ENCODE measurements at regions not wholly inside any gene's neighbourhood (a gene's known extent, or its start where the extent isn't known, plus 50 kb on each side); places are given as distances from the start of the nearest gene placed in this dataset.

DNA sequence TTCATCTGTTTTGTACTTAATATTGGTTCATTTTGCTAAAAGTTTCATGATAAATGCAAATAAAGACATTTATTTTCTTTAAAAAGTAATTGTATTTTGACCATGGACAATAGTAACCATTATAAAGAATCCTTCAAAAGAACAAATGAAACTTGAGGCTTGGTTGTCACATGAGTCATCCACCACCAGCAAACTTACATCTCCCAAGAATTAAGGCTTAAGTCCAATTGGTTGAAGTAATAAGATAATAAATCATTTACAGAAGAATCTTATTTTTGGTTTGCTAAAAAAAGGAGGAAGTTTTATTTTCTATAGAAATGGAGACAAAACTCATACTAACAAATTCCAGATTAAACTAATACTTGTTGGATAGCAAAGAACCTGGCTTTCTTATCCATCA, 84.8 kb upstream of the KITLG start:
- DNase-seq, result no peak

DNA sequence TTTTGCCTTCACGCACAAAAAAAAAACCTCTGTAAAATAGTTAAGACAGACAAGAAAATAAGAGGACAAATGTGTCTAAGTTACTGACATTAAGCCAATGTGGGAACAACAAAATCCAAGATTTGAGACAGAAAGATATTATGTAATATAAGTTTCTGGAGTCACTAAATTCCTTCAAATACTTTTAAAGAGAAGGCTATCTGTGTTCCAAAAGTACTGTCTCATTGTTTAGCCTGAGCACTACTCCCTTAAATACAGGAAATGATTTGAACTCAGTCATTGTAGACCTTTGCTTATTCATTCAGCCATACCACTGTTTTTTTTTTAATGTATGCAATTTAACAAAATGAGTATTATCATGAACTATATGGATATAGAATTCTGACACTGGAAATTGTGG, 82.7 kb upstream of the KITLG start:
- DNase-seq, result no peak

DNA sequence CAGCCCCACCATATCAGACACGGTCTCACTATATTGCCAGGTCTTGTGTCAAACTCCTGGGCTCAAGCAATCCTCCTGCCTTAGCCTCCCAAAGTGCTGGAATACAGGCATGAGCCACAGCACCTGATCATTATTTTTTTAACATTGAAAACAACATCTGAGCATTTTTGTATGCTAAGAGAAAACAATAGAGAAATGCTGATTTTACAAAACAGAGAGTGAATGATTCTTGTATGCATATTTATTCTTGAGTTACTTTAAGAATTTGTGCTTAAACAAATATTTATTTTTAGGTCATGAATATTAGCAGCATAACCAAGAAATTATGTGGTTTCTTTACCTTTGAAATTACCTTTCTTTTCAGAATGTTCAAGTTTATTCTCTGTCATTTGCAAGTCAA, 81.8 kb upstream of the KITLG start:
- no peak for DNase-seq

DNA sequence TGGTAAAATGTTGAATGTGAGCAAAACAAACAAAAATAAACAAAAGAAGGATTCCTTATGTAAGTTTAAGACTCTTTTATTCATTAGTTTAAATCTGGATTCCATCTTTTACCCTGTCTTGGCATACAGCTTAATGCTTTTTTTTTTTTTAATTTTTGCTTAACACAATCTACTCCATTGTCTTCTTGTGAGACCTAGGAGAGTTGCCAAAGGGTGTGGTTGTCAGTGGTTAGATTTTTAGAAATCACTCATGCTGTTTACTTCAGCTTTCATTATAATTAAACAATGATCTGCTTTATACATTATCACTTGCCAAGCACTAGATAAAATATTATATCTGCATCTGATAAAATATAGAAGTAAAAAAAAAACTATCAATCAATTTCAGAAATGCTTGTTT, 77.7 kb upstream of the KITLG start:
- DNase-seq, result no peak

DNA sequence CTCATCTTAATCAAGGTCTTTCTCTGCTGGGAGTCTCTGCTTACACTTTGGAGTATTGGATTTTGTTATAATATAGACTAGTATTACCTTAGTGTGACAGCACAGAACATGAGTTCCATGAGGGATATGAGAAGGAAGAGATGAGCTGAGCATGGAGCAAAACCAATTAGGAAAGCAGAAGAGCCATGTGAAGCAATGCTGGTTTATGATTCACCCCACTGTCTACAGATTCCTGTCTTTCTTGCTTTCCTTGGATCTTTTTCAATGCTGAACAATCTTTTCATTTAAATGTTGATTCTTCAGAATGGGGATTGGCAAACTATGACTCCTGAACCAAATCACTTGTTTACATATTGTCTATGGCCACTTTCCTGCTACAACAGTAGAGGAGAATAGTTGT, 70.4 kb upstream of the KITLG start:
- no peak for DNase-seq

DNA sequence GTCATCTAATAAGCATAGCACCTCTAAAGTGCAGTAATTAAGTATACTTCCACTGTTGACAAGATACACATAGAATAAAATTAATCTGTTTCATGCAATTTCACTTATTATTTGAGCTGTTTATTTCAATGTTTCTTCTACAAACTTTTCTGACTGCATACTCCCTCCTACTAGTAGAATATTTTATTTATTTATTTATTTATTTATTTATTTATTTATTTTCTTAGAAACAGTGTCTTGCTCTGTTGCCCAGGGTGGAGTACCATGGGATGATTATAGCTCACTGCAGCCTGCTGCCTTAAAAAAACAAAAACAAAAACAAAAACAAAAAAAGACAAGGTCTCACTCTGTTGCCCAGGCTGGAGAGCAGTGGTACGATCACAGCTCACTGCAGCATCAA, 68.4 kb upstream of the KITLG start:
- DNase-seq, result no peak

DNA sequence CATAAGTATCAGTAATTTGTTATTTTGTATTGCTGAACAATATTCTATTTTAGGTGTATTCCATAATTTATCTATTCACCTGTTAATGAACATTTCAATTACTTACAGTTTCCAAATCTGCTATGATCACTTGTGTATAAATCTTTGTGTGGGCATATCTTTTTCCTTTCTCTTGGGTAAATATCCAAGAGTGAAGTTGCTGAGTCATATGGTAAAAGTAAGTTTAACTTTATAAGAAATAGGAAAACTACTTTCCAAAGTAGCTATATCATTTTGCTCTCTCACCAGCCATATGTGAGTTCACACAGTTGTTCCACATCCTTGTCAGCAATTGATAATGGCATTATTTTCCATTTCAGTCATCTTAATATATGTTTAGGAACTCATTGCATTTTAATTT, 66.6 kb upstream of the KITLG start:
- no peak for DNase-seq

DNA sequence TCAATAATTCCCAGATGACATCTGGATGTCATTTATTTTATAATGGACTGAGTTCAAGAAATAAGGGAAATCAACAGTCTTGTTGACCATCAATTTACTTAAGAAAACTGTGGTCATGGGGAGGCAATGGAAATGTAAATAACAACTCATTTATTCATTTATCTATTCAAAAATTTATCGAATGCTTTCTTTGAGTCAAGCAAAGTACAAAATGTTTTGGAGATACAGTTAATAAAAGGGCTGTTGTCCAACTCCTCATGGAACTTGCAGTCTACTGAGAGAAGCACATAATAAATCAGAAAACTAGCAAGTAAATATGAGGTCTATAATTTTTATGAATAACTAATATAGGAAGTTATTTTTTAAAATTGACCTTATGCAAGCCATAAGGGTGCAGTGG, 65.5 kb upstream of the KITLG start:
- DNase-seq, result no peak

DNA sequence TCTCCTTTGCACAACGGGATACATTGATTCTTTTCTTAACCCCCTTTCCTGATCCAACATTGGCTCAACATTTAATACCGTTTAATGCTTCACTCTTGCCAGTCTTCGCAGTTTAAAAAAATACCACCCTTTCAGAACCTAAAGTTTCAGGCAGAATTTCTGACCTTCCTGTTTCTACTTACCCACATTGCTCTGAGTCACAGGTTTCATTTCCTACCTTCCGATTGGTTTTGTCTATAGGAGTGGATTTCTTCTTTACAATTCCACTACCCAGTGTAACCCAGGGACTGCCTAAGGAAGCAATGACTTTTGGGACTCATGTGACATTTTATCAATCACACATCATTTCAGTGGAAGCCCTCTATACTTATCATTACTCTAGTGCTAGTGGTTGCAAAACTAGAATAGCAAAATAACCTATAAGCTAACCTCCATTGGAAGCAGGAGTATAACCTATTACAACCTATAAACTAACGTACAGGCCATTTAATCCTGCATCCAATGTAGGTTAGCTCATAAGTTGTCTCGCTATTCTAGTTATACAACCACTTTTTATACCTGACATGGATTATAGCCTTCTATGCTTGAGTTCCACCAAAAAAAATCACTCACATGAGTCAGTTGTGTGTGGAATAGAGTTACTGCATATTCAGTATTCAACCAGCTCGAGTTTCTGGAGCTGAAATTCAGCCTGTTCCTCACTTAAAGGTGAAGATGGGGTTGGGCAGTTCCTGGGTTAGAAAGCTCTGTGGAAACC, 64.9 kb upstream of the KITLG start:
- DNase-seq, result no peak

DNA sequence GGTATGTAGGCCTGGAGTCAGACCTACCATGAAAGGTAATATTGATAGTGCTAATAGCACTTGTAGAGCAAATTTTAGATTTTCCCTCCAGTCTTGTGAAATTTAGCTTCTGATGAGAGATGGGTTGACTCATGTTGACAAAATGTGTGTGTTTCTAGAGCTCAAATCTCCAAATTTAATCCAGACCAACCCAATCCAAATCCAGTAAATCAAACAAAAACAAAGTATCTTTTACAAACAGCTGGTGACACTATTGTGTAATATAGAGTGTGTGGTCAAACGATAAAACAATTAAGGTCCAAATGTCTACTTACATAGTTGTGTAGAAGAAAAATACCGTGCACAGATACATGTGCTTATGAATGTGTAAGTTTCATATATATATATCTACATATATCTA, 63.4 kb upstream of the KITLG start:
- no peak for DNase-seq

DNA sequence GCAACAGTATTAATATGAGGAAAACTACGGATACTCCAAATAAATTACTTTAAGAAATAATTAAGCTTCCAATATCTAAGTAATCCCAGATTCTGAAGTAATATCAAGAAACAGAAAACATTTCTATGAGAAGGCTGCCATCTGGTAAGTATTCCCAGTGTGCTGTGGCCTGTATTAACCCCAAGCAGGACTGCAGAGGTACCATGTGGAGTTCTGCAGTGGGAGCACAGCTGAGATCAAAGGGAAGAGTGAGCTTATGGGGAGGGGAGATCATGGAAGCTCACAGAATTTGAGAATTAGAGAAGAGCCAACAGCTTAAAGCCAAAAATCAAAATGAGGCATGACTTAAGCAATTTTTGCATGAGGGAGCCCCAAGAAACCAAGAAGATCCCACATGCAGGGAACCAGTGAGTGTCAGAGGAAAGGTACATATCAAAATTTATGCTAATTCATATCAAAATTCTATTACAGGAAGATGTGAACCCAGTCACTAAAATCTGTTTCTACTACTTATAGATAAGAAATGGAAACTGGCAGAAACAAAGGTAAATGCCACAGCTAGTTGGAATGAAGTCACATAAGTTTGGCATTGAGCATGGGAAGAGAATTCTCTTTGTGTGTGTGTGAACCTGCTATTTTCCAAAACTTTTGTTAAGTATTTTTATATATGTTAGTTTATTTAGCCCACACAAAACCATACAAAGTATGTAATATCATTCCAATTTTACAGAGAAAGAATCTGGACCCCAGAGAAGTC, 62.6 kb upstream of the KITLG start:
- DNase-seq, result no peak

DNA sequence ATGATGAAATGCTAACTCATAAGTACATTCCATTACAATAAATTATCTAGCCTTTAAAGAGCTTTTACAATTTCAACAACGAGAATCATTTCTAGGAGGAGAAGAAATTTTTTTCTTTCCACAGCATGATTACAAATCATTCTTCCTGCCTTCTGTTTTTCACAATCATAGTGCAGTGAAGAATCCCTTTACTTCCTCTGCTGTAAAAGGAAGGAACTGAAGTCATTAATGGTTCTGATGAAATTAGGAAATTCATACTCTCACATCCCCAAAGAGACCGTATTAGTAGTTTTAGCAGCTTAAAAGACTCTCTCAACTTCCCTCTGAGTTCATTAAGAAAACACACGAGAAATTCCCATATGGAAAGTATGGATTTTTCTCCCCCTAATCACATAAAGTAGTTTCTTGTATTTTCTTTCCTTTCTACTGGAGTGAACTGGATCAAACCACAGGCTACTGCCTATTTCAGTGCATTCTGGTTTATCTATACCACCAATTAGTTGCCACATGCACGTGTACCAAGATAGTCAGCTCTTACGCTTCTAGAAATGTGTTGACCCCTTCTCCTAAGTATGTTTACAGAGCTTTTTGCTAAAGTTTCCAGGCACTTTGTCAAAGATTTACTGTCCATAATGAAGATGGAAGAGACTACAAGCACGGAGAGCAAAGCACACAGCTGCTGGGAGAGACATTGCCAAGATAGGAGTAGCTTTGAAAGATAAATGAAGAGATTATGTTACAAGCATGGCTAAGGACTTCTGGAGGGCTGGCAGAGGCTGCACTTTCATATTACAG, 58.9 kb upstream of the KITLG start:
- DNase-seq, result no peak

DNA sequence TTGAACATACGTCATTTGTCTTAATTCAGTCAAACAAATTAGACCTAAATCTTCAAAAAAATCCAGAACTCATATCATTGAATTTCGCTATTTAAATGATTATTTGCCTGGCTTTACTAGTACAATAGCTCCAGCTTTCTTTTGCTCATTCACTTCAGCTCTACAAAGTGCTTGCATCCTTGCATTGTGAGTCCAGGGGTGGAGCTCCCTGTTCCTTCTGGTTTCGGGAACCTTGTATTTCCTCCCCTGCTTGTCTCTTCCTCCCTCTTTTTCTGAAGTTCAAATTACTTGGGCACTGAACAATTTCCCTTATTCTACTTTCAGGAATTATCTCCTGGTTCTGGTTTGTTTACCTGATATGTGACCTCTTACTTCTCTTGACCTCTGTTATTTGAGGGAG, 58.1 kb upstream of the KITLG start:
- DNase-seq, result no peak

DNA sequence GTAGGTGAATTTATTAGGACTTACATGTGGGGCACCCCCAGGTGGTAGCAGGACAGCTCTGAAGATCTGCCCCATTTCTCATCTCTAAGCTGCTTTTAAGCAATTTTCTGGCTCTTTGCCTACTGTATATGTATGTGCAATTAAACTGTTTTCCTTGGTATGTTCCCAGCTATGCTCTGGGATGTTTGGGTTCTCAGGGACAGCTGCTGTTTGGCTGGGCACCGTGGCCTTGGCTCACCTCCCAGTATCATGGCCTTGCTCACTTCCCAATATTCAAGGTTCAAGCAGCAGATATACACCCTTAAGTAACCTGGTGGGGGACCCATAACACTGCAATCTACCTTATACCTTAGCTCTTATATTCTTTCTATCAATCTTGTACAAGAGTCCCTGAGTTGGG, 53.7 kb upstream of the KITLG start:
- no peak for DNase-seq

DNA sequence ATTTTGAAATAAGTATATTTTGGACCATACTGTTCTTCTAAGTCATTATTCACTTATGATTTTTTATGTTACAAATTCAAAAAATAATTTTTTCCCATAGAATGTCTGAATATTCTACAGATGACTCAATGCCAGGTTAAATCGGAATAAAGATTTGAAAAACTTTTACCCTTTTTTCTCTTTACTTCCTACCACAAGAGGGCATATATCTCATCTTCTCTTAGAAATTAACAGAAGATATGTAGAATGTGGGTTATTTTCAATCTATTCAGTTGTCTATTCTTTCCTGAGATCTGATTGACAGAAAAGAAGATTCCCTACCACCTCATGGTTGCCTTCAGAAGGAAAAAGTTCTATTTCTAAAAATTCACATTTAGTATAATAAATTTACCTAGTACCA, 53.0 kb upstream of the KITLG start:
- no peak for DNase-seq

DNA sequence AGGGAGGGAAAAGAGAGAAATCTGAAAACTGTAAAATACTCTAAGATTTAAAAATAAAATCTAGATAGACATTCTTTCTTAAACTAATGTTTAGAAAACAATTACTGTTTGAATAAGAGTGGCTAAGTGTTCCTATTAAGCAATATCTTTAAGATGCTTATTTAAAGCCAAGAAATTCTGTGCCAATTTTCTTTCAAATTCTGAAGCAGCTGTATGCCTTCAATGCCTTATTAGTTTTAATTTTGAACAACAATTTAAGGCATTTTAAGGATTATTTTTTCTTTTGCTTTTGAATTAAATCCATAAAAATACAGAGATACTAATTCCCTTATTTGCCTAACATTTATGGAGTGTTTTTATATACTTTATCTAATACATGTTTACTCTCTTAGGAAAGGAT, 50.3 kb upstream of the KITLG start:
- DNase-seq, result no peak

Measured in retina (tissue), 1 donor.